ENCODE measurements at regions not wholly inside any gene's neighbourhood (a gene's known extent, or its start where the extent isn't known, plus 50 kb on each side); places are given as distances from the start of the nearest gene placed in this dataset.

DNA sequence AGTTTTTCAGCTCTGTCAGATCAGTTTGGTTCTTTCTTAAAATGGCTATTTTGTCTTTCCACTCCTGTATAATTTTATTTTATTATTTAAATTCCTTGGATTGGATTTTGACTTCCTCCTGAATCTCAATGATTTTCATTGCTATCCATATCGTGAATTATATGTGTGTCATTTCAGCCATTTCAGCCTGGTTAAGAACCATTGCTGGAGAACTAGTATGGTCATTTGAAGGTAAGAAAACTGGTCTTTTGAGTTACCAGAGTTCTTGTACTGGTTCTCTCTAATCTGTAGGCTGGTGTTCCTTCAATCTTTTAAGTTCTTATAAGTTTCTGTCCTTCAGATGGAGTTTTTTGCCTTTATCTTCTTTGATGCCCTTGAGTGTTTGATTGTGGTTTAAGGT is 815.5 kb downstream of the KLHL13 start:
- TF ChIP-seq POLR2A (IDR thresholded peaks at IDR 0.05) (no peak), POLR2AphosphoS5 (IDR thresholded peaks at IDR 0.05) (no peak)
- TF ChIP-seq, protein P1, sequence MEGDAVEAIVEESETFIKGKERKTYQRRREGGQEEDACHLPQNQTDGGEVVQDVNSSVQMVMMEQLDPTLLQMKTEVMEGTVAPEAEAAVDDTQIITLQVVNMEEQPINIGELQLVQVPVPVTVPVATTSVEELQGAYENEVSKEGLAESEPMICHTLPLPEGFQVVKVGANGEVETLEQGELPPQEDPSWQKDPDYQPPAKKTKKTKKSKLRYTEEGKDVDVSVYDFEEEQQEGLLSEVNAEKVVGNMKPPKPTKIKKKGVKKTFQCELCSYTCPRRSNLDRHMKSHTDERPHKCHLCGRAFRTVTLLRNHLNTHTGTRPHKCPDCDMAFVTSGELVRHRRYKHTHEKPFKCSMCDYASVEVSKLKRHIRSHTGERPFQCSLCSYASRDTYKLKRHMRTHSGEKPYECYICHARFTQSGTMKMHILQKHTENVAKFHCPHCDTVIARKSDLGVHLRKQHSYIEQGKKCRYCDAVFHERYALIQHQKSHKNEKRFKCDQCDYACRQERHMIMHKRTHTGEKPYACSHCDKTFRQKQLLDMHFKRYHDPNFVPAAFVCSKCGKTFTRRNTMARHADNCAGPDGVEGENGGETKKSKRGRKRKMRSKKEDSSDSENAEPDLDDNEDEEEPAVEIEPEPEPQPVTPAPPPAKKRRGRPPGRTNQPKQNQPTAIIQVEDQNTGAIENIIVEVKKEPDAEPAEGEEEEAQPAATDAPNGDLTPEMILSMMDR (IDR thresholded peaks at IDR 0.05), result no peak

All from upper lobe of left lung (tissue), 4 donors.